ENCODE measurements at regions not wholly inside any gene's neighbourhood (a gene's known extent, or its start where the extent isn't known, plus 50 kb on each side); places are given as distances from the start of the nearest gene placed in this dataset.

DNA sequence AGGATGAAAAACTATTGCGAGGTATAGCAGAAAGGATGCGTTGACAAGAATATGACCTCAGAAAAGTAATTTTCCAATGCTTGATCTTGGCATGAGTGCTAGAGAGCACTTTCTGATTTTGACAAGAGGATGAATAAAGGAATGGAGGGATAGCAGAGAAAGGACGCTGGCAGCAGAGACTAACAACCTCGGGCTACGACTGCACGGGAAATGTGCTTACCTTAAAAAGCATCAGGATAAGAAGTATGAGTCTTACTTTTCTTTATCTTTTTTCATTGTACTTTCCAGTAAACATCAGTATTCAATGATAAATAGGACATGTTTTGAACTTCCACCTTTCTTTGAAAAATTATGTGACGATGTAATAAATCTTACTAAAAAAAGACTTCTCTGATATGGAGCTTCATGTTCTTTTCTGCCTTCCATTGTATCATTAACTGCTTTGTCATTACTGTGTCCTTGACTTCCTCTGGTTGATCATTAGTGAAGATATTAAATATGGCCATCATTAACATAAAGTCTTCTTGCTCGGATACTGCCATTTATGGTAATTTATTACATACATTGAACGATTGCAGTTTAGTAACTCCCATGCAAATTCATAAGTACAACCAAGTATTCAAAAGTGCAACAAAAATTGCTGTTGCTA lies 265.6 kb downstream of the DSEL start:
- no peak for ATAC-seq (ENCODE audit: low read depth)
- Mint-ChIP-seq H3K27me3 (no peaks in the 10 kb centered on the region), H3K36me3 (ENCODE audit: low read depth) (no peaks in the 10 kb centered on the region), H3K27ac (no peak overlapping the region), H3K4me1 (no peaks in the 10 kb centered on the region), H3K4me3 (no peak overlapping the region), H3K9me3 (peaks cover 2% of the 10 kb centered on the region)
- TF ChIP-seq, protein P1, sequence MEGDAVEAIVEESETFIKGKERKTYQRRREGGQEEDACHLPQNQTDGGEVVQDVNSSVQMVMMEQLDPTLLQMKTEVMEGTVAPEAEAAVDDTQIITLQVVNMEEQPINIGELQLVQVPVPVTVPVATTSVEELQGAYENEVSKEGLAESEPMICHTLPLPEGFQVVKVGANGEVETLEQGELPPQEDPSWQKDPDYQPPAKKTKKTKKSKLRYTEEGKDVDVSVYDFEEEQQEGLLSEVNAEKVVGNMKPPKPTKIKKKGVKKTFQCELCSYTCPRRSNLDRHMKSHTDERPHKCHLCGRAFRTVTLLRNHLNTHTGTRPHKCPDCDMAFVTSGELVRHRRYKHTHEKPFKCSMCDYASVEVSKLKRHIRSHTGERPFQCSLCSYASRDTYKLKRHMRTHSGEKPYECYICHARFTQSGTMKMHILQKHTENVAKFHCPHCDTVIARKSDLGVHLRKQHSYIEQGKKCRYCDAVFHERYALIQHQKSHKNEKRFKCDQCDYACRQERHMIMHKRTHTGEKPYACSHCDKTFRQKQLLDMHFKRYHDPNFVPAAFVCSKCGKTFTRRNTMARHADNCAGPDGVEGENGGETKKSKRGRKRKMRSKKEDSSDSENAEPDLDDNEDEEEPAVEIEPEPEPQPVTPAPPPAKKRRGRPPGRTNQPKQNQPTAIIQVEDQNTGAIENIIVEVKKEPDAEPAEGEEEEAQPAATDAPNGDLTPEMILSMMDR (IDR thresholded peaks at IDR 0.05) = no peak
- POLR2A ChIA-PET = no interaction called here
- CTCF ChIA-PET = no interaction called here
- intact Hi-C loops (cut with micrococcal nuclease) = no loop called here
- no peak for DNase-seq

DNA sequence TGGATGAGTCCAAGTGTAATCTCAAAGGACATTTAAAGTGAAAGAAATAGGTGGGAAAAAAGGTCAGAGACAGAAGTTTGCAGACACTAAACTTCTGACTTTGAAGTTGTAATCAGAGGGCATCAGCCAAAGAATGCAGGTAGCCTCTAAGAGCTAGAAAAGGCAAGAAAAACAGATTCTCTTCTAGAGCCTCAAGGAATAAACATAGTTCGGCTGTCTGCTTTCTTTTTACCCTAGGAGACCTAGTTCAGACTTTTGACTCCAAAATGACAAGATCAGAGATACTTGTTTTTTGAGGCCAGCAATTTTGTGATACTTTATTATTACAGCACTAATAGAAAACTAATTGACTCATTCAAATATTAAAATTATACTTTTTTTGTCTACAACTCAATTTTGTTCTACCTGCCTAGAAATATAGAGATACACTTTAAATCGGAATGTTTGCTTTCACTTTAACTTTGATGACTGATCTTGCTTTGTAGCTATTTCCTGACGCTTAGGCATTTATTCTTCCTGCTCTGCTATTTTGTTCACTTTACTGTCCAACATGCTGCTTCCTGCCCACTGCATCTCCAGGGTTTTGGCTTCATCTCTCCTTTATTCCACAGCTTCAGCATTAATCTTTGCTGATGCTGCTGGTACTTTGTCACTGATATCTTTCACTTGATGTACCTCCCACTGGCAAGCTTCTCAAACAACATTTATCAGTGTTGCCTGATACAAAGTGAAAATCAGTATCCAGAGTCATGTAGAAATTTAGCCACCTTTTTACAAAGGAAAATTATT lies 272.5 kb downstream of the DSEL start:
- POLR2A ChIA-PET = no interaction called here
- no peak for ATAC-seq (ENCODE audit: low read depth)

DNA sequence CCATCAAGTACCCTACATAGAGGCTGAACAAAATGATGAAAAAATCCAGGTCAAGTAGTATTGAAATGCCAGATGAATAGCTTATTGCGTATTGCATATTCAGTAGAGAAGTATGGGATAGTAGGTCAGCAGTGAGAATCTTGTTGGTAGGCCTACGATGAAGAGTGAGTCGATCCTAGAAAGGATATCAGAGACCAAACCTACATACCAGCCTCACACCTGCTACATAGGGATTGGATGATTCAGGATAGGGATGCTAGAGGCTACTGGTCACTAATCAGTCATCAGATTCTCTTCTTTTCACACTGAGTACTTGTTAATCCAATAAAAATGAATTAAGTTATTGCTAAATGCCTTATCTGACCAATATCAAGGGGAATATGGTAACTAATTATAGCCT lies 274.5 kb downstream of the DSEL start:
- H3K4me1 Mint-ChIP-seq = peaks cover 3% of the 10 kb centered on the region
- ChIA-PET CTCF (no interaction called here), POLR2A (no interaction called here)
- TF ChIP-seq, protein P1 (IDR thresholded peaks at IDR 0.05) = no peak
- H3K9me3 Mint-ChIP-seq = no peaks in the 10 kb centered on the region
- no peak overlapping the region for H3K27ac Mint-ChIP-seq
- intact Hi-C loops (cut with micrococcal nuclease) = no loop called here
- H3K27me3 Mint-ChIP-seq = no peaks in the 10 kb centered on the region
- no peak overlapping the region for H3K4me3 Mint-ChIP-seq
- DNase-seq (no peak), ATAC-seq (ENCODE audit: low read depth) (no peak)
- no peaks in the 10 kb centered on the region for H3K36me3 Mint-ChIP-seq (ENCODE audit: low read depth)

More for the DNA sequence above, 272.5 kb downstream of the DSEL start:
- Mint-ChIP-seq H3K27me3 (no peaks in the 10 kb centered on the region), H3K9me3 (no peaks in the 10 kb centered on the region), H3K36me3 (ENCODE audit: low read depth) (no peaks in the 10 kb centered on the region), H3K4me1 (peaks cover 3% of the 10 kb centered on the region), H3K4me3 (no peak overlapping the region), H3K27ac (no peak overlapping the region)
- DNase-seq = no peak
- TF ChIP-seq, protein P1 (IDR thresholded peaks at IDR 0.05) = no peak
- intact Hi-C loops (cut with micrococcal nuclease) = no loop called here
- CTCF ChIA-PET = no interaction called here

DNA sequence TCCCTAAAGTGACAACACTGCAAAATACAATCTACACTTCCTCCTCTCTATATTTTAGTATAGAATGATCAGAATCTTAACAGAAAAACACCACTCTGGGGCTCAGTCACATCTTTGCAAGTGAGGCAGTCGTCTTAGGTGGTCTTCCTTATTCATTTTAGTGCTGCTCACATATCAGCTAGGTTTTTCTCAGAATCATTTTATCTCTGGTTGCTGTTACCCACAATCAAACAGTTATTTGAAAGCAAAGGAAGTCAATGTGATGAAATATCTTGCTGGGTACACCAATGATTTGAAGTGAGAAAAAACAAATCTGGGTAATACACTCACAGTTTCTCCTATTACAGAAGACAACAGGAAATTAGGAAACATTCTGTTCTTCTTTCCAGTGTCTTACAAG lies 275.2 kb downstream of the DSEL start:
- DNase-seq = no peak

DNA sequence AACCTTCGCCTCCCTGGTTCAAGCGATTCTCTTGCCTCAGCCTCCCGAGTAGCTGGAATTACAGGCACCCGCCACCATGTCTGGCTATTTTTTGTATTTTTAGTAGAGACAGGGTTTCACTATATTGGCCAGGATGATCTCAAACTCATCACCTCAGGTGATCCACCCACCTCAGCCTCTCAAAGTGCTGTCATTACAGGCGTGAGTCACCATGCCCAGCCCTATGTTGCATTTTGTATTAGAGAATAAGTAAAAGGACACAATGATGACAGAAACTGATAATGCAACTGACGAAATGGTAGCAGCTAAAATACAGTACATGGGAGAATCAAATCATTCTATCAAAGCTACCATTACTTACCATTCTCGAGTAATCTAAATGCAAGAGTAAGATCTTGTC lies 276.7 kb downstream of the DSEL start:
- CTCF ChIA-PET = no interaction called here
- POLR2A ChIA-PET = no interaction called here
- TF ChIP-seq, protein P1 (IDR thresholded peaks at IDR 0.05) = no peak
- ATAC-seq (ENCODE audit: low read depth) (no peak), DNase-seq (no peak)
- no peak overlapping the region for H3K27ac Mint-ChIP-seq
- H3K9me3 Mint-ChIP-seq = no peaks in the 10 kb centered on the region
- peaks cover 3% of the 10 kb centered on the region for H3K4me1 Mint-ChIP-seq
- no peaks in the 10 kb centered on the region for H3K36me3 Mint-ChIP-seq (ENCODE audit: low read depth)
- H3K27me3 Mint-ChIP-seq = no peaks in the 10 kb centered on the region
- intact Hi-C loops (cut with micrococcal nuclease) = no loop called here
- H3K4me3 Mint-ChIP-seq = no peak overlapping the region

More for the DNA sequence above, 275.2 kb downstream of the DSEL start:
- Mint-ChIP-seq H3K4me1 (peaks cover 3% of the 10 kb centered on the region), H3K4me3 (no peak overlapping the region), H3K36me3 (ENCODE audit: low read depth) (no peaks in the 10 kb centered on the region), H3K27me3 (no peaks in the 10 kb centered on the region), H3K9me3 (no peaks in the 10 kb centered on the region), H3K27ac (no peak overlapping the region)
- intact Hi-C loops (cut with micrococcal nuclease) = no loop called here
- ChIA-PET CTCF (no interaction called here), POLR2A (no interaction called here)
- TF ChIP-seq, protein P1 (IDR thresholded peaks at IDR 0.05) = no peak
- no peak for ATAC-seq (ENCODE audit: low read depth)

All from activated B cell treated with CpG ODN at 0.5 μM for 24 hours (primary cell).